ENCODE measurements at regions not wholly inside any gene's neighbourhood (a gene's known extent, or its start where the extent isn't known, plus 50 kb on each side); places are given as distances from the start of the nearest gene placed in this dataset.
"Not testable (repeated sequence)": the region's sequence is repeated elsewhere in the genome, so short reads cannot be mapped to it uniquely, and the experiment has no call there.

DNA sequence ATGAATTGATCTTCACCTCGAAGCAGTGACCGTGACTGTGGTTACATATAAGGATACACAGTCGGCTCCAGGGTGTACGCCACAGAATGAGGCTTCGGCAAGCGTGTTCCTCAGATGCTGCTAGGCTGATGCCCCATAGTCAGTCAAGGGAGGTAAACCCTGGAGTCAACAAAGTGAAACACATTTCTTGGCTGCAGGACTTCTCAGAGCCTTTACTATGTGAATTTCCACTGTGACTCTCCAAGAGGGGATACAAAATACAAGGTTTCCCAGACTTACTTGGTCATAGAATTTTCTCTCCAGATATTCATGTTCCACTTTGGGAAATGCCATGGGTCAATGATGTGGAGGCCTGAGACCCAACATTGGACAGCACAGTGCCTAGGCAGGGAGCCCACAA, 260.6 kb downstream of the BCL11B start:
- DNase-seq: no peak

- DNase-seq: no peak
Observed at GRCh38 chr14:99012703-99013102, 259.3 kb downstream of the BCL11B start.

GRCh38 chr14:99015833-99016232, 256.2 kb downstream of the BCL11B start:
- DNase-seq: no peak

- DNase-seq: no peak
Observed at GRCh38 chr14:99023371-99023770, 248.6 kb downstream of the BCL11B start.

GRCh38 chr14:99024926-99025325, 247.1 kb downstream of the BCL11B start:
- DNase-seq: no peak

DNA sequence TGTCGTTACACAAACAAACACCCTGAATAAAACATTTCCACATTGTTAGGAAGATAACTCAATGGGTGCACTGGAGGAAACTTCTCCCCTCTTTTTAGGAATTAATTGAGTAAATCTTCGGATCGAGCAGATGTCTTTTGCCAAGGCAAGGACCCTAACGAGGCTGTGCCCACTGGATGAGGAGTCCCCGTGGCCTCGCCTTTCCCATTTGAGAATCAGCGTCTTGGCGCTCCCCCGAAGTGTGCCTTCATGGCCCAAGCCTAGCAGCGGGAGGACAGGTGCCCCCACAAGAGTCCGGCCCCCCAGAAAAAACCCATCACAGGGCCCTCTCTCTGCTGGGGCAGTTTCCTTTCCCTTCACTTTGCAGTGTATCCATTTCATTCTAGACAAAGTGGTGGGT, 246.6 kb downstream of the BCL11B start:
- no peak for DNase-seq

DNA sequence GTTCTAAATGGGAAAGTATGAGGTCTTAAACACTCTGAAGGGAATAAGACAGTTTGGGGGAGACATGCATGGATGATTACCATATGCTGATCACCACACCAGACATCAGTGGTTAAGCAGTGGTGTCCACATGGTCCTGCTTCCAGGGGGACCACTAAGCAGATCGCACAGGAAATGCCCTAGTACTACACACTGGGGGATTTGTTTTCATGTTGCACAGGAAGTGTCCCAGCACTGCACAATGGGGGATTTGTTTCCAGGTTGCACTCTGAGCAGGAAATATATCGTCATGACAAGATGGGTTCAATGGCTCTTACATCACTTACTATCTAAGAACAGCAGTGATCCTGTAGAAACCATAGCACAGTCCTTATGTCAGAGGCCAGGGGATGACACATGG, 245.5 kb downstream of the BCL11B start:
- peak; percentile 37 for DNase-seq

DNA sequence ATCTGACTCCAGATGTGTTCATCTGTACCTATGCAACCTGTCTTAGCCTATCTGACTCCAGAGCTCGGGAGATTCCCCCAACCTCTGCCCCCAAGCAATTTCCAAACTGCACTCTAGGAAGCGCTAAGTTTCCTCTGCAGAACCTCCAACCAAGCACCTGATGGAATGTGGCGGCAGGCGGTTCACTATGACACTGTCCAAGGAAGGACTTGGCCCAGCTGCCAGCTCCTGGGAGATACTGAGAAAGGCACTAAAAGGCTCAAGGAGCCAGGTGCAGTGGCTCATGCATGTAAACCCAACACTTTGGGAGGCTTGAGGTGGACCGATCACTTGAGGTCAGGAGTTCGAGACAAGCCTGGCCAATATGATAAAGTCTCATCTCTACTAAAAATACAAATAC, 244.0 kb downstream of the BCL11B start:
- no peak for DNase-seq

DNA sequence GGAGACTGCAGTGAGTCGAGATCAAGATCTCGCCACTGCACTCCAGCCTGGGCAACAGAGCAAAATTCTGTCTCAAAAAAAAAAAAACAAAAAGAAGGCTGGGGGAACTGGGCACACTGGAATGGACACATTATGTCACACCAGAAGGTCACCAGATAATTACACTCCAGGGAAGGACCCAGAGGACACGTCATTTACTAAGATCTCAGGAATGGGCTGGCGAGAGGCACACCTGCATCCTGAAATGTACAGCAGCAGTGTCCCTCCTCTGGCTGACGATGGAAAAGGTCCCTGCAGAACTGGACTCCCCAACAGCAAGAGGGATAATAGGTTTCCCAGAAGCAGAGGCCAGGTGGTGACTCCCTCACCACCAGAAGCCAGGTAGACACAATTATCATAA, 243.5 kb downstream of the BCL11B start:
- no peak for DNase-seq

DNA sequence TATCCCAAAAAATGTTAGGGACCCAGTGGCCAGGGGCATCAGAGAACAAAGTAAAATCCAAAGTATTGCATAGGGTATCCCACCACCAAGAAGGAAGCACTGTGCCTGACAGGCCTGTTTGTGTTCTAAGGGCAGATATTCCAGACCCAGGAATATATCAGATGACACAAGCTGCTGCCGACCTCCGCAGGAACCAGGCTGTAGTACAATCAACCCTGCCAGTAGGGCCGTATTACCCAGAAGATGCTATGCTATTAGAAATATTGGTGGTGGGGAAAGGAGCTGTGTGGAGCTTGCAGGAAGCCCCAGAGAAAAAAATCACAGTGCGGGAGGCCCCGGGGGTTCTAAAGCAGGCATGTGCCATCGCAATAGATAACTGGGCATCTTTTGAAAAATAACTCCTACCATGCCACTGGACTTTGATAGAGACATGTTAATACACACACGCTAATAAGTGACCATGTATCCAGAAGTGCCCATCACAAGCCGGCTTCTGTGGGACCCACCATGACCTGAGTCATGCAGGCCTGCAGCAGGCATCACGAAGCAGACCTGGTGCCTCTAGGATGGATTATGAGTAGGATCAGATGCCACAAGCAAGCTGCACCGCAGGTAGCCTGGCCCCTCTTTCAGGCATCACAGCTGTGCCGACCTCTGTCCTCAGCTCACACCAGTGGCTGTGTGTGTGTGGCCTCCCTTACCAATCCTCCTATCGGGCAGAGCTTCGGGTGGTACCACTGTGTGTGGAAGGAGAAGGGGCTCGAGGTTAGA, 242.7 kb downstream of the BCL11B start:
- DNase-seq: no peak

GRCh38 chr14:99029916-99030305, 242.1 kb downstream of the BCL11B start:
- no peak for DNase-seq

DNA sequence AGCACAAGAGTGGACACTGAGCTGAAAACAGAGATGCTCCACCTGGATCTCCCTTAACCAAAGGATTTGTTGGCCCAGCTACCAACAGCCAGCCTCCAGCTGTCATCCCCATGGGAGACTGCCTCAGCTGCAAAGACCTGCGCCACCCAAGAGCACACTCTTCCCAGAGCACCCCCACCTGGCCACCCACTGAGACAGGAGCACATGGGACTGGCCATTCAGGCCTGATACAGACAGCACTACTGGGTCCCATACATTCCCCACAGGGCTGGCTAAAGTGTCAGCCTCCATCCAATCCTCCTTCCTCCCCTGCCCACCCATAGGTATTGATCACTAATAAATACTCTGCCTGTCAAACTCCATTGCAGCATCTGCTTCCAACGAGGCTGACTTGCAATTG, 241.5 kb downstream of the BCL11B start:
- DNase-seq: no peak

DNA sequence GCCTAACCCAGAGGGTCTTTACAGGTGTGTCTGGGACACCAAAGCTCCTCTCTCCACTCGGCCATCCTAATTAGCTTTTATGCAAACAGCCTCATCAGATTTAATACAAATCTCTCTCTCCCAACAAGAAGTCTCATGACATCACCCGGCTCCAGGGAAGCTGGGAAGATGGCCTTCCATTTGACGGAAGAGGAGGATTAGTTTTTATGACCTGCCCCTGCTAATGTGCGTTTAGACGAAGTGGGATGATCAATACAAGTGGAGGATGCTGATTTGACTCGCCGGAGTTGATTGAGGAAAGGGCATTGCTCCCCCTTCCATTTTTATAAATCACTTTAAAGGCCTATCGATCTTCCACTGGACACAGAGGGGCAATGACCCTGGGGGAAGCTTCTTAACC, 239.2 kb downstream of the BCL11B start:
- DNase-seq: no peak

DNA sequence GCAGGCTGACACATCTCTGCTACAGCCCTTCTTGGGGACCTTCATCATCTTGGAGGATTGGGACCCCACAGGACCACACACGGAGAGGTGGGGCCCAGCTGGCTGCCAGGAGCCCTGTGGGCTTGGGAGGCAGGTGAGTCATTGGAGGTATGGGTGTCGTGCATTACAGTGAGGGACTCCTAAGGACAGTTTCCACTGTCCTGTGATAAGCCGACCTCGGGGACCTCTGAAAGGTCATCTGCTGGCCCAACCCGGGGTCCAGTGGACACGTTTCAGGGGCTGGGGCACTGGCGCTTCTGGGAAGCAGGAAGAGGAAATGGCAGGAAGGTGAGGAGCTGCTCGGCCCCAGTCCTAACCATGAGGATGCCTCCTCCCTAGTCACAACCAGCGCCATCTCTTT, 238.0 kb downstream of the BCL11B start:
- DNase-seq: no peak

- DNase-seq: no peak
Observed at GRCh38 chr14:99034711-99035171, 237.3 kb downstream of the BCL11B start.

GRCh38 chr14:99035268-99035667, 236.7 kb downstream of the BCL11B start:
- DNase-seq: no peak

- DNase-seq: no peak
Observed at GRCh38 chr14:99035712-99036610, 236.0 kb downstream of the BCL11B start.

- DNase-seq: no peak
Observed at GRCh38 chr14:99036611-99037293, 235.2 kb downstream of the BCL11B start.

DNA sequence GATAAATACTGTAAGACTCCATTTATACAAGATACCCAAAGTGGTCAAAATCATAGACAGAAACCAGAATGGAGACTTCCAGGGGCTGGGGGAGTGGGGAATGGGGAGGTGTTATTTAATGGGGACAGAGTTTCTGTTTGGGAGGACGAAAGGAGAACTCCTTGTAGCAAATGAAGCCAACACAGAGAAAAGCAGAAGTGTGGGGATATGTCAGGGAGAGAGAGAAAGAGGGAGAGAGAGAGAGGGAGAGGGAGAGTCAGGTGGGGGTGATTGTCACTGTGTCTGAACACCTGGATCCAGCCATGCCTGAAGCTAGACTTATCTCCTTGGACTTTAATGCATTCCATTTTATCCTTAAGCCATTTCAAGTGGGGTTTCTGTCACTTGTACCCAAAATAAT, 234.7 kb downstream of the BCL11B start:
- DNase-seq: not testable (repeated sequence)

- DNase-seq: no peak
Observed at GRCh38 chr14:99037777-99038430, 234.1 kb downstream of the BCL11B start.

DNA sequence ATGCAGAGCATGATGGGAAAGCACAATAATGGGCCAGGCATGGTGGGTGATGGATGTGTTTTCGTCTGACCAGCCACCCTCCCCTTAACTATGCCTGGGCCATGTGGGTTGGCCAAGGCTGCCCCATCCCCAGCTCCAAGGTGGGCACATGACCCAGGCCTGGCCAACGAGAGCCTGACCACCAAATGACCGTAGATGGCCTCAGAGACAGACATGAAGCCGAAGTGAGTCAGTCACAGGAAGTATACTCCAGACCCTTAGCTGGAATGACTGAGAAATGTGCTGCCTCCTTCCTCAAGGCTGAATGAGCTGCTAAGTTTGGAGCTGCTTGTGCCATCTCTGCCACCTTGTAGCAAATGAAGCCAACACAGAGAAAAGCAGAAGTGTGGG, 233.6 kb downstream of the BCL11B start:
- DNase-seq: no peak

GRCh38 chr14:99039331-99040041, 232.5 kb downstream of the BCL11B start:
- DNase-seq: no peak
